ENCODE measurements at regions not wholly inside any gene's neighbourhood (a gene's known extent, or its start where the extent isn't known, plus 50 kb on each side); places are given as distances from the start of the nearest gene placed in this dataset.

- Histone ChIP-seq H3K36me3 (ENCODE audit: control insufficient read depth in 2 of 2, extremely low read depth in 1 of 2, insufficient read depth in 2 of 2, low read length in 2 of 2) (no peaks in the 10 kb centered on the region), H3K4me2 (ENCODE audit: insufficient read depth, low read length) (no peak overlapping the region), H3K27me3 (ENCODE audit: control insufficient read depth in 2 of 2, insufficient read depth in 2 of 2, low read length in 2 of 2) (no peaks in the 10 kb centered on the region), H2AFZ (ENCODE audit: low read depth, low read length) (no peak overlapping the region), H3K9ac (replicated peaks; ENCODE audit: extremely low read depth, insufficient read depth, low read length) (no peak overlapping the region), H3K9me1 (replicated peaks; ENCODE audit: control insufficient read depth, extremely low read depth, insufficient read depth, low read length) (no peaks in the 10 kb centered on the region), H3K4me1 (ENCODE audit: control insufficient read depth, extremely low read depth, insufficient read depth, low read length) (no peaks in the 10 kb centered on the region), H3K9me3 (replicated peaks; ENCODE audit: control insufficient read depth, insufficient read depth, low read length) (no peaks in the 10 kb centered on the region), H4K20me1 (replicated peaks; ENCODE audit: control insufficient read depth, extremely low read depth, insufficient read depth, low read length) (no peaks in the 10 kb centered on the region), H3K4me3 (replicated peaks in 1 of 3; ENCODE audit: insufficient read depth in 1 of 3, low read depth in 1 of 3, low read length in 3 of 3) (no peak overlapping the region), H3K79me2 (ENCODE audit: control insufficient read depth, insufficient read depth, low read length) (no peaks in the 10 kb centered on the region), H3K27ac (ENCODE audit: insufficient read depth, low read depth, low read length) (no peak overlapping the region)
- intact Hi-C loops (cut with micrococcal nuclease) (no loop called here), dilution Hi-C loops (cut with MboI; ENCODE audit: extremely low pct_ligation_motif_present, low sequenced_read_pairs) (no loop called here)
- BruUV-seq (replicated peaks), result no TSS peak
- no peak for DNase-seq (ENCODE audit: low read depth, low spot score)
- FAIRE-seq, result no peak
- CTCF ChIA-PET, result interaction anchor here (0.9 kb wide), 1 partner anchor 10 kb away, joined by 4 read pairs; no protein-coding TSS in a partner anchor
- no peak for TF ChIP-seq GATA2 (IDR thresholded peaks at IDR 0.05; ENCODE audit: insufficient read depth, insufficient read length, low read depth, low read length)
- no peak for TF ChIP-seq MAX (IDR thresholded peaks at IDR 0.05; ENCODE audit: insufficient read depth, insufficient read length)
- TF ChIP-seq POLR2A (IDR thresholded peaks at IDR 0.05; ENCODE audit: low read depth, low read length), result no peak
- TF ChIP-seq POLR2AphosphoS5 (IDR thresholded peaks at IDR 0.05; ENCODE audit: insufficient read depth, low read depth, low read length), result no peak
- no peak for TF ChIP-seq FOS (IDR thresholded peaks at IDR 0.05; ENCODE audit: borderline replicate concordance, insufficient read depth, low read length)
- TF ChIP-seq CTCF (IDR thresholded peaks at IDR 0.05; ENCODE audit: extremely low read depth in 1 of 2, insufficient read depth in 1 of 2, low read depth in 1 of 2, low read length in 2 of 2), result no peak
- POLR2A ChIA-PET, result no interaction called here
Measured at GRCh38 chr13:81488021-81488420, 1147.1 kb upstream of the SPRY2 start.

- TF ChIP-seq EZH2 (IDR thresholded peaks at IDR 0.05; ENCODE audit: borderline replicate concordance, low read depth, low read length, severe bottlenecking) (no peak), MYC (IDR thresholded peaks at IDR 0.05; ENCODE audit: low read depth, low read length) (no peak), GATA2 (IDR thresholded peaks at IDR 0.05; ENCODE audit: insufficient read depth, insufficient read length, low read depth, low read length) (no peak), FOS (IDR thresholded peaks at IDR 0.05; ENCODE audit: borderline replicate concordance, insufficient read depth, low read length) (no peak), CTCF (IDR thresholded peaks at IDR 0.05; ENCODE audit: extremely low read depth in 1 of 2, insufficient read depth in 1 of 2, low read depth in 1 of 2, low read length in 2 of 2) (no peak)
- H3K79me2 ChIP-seq (ENCODE audit: control insufficient read depth, insufficient read depth, low read length), result no peaks in the 10 kb centered on the region
- no peak overlapping the region for H3K4me2 ChIP-seq (ENCODE audit: insufficient read depth, low read length)
- H3K9me1 ChIP-seq (replicated peaks; ENCODE audit: control insufficient read depth, extremely low read depth, insufficient read depth, low read length), result no peaks in the 10 kb centered on the region
- CTCF ChIA-PET, result interaction anchor here (0.9 kb wide), 1 partner anchor 9 kb away, joined by 4 read pairs; no protein-coding TSS in a partner anchor
- no peak overlapping the region for H3K27ac ChIP-seq (ENCODE audit: insufficient read depth, low read depth, low read length)
- no peaks in the 10 kb centered on the region for H3K9me3 ChIP-seq (replicated peaks; ENCODE audit: control insufficient read depth, insufficient read depth, low read length)
- no peak overlapping the region for H2AFZ ChIP-seq (ENCODE audit: low read depth, low read length)
- DNase-seq (ENCODE audit: low read depth, low spot score) (no peak), FAIRE-seq (no peak)
- POLR2A ChIA-PET, result no interaction called here
- no peaks in the 10 kb centered on the region for H3K4me1 ChIP-seq (ENCODE audit: control insufficient read depth, extremely low read depth, insufficient read depth, low read length)
- dilution Hi-C loops (cut with MboI; ENCODE audit: extremely low pct_ligation_motif_present, low sequenced_read_pairs) (no loop called here), intact Hi-C loops (cut with micrococcal nuclease) (loop anchor here (2.0 kb wide), 1 partner anchor 316 kb away; no protein-coding TSS in a partner anchor)
- H3K27me3 ChIP-seq (ENCODE audit: control insufficient read depth in 2 of 2, insufficient read depth in 2 of 2, low read length in 2 of 2), result no peaks in the 10 kb centered on the region
- H3K9ac ChIP-seq (replicated peaks; ENCODE audit: extremely low read depth, insufficient read depth, low read length), result no peak overlapping the region
- H3K4me3 ChIP-seq (replicated peaks in 1 of 3; ENCODE audit: insufficient read depth in 1 of 3, low read depth in 1 of 3, low read length in 3 of 3), result no peak overlapping the region
- BruUV-seq (replicated peaks), result no TSS peak
- no peaks in the 10 kb centered on the region for H3K36me3 ChIP-seq (ENCODE audit: control insufficient read depth in 2 of 2, extremely low read depth in 1 of 2, insufficient read depth in 2 of 2, low read length in 2 of 2)
- no peaks in the 10 kb centered on the region for H4K20me1 ChIP-seq (replicated peaks; ENCODE audit: control insufficient read depth, extremely low read depth, insufficient read depth, low read length)
Measured at GRCh38 chr13:81487151-81487550, 1146.2 kb upstream of the SPRY2 start.

Data from endothelial cell of umbilical vein (primary cell).